Activated CD4-positive, alpha-beta T cell treated with anti-CD3 and anti-CD28 coated beads for 48 hours (primary cell): ENCODE measurements at regions not wholly inside any gene's neighbourhood (a gene's known extent, or its start where the extent isn't known, plus 50 kb on each side); places are given as distances from the start of the nearest gene placed in this dataset.

ENCODE experiments used
- DNase-seq: peaks from one replicate; pipeline ENCODE4 v3.0.0-alpha.2; 2020

DNA sequence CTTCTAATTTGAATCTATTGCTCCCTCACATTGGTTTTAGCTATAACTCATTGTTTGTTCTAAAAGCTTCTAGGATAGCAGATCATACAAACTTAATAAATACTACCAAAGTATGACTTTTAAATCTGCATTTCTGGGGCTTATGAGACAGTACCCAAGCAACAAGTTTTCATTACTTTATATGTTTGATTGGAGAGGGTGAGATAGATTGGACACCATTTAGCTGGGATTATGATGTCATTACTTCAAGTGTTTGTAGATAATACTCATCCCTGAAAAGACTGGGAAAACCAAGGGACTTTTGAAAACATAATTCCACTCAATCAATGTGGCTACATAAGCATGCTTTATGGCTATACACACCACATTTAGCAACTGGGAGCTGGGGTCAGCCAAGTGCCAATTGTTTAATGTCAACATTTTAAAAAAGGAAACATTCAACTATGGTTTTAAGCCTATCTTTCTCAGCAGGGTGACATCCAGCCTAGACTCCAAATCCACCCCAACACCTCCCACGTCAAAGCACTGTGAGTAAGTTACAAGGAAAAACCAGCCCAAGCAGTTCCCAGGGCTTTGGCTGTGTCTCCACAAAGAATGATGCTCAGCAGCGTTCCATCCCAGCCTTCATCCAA, 119.9 kb downstream of the ETAA1 start:
- DNase-seq = no peak

DNA sequence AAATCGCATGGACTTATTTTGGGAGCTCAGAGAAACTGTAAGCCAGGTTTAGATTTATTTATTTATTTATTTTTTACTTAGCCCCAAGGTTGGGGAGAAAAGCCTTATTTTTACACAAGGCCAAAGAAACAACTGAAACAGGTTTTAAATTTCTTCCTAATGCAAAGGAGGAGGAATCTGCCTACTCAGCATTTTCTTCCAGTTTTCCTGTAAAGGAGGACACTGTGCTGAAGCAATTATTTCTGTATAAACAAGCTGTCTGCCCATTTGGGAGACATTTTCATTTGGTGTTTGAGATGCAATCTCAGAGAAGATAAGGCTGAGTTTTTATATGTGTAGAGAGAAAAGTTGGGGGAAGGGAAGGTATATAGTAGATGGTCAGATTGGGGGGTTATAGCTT, 125.0 kb downstream of the ETAA1 start:
- no peak for DNase-seq

DNA sequence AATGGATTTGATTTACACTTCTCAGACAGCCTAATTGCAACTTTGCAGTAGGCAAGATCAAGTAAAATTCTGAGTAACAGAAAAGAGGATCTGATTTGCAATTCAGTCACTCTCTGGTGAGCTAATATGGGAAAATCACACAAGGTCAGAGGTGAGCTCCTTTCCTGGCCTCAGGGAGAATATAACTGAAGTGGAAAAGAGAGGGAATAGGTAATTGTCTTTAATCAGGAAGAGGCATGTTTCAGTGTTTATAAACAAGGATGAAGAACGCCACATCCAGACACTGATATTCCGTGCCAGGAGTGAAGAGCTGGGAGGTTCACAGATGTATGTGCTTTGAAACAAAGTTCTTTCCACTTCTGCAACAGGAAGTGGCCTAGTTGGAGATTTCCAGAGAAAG, 127.1 kb downstream of the ETAA1 start:
- DNase-seq = no peak

DNA sequence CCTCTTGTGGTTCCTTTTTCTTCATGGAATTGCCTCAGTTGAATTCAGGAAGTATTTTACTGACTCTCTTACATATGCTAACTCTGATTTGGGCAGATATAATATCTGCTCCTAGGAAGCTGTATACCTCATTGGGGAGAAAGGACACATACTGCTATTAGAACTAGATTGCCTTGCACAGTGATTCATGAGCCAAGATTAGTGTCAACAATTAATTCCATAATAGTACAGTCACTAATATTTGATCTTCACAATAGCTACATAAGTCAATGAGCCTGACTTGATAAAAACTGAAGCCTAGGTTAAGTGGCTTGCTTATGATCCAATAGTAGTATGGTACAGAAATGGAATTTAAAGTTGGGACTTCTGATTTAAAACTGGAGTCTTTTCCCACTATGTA, 127.6 kb downstream of the ETAA1 start:
- no peak for DNase-seq

DNA sequence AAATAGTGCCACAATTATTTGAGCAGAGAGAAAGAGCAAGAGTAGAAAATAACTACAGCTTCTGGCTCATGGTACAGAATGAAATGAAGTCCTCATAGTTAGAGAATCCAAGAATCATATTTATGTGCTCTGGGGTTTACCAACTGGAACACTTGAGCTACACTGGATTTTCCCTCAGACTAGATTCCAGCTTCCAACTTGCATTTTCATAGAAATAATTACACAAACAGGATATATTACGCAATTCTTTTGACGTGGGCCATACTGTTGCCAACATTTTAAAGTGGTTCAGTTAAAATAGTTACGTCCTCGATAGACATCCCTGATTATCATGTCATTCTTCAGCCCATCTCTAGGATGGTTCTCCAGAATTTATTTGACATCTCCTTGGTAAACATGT, 129.2 kb downstream of the ETAA1 start:
- DNase-seq = no peak

DNA sequence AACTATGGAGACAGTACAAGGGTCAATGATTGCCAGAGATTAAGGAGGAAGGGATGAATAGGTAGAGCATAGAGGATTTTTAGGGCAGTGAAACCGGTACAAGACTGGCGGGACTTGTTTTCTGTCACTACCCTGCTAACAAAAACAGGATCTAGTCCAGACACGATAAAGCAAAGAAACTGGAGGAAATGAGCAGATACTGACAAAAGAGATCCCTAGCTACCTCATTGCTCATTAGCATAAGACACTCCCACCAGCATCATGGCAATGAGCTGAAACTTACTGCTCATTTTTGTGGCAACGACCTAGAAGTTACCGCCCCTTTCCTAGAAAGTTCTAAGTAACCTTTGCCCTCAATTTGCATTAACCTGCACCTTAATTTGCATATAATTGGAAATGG, 131.2 kb downstream of the ETAA1 start:
- DNase-seq = no peak

DNA sequence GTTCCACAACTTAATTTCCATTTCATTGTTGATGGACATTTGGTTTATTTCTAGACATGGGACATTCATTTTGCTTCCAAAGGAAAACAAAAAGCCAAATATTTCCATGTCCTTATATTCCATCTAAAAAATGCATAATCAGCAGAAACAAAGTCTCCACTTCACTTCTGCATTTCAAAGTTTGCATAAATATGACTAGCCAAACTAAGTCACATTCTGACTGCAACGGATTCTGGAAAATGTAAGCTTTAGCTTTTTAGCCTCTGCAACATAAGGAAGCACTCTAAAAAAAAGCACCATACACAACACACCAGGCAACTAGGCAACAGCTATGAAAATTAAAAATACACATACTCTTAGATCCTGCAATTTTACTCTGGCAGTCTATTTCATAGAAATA, 135.3 kb downstream of the ETAA1 start:
- no peak for DNase-seq

DNA sequence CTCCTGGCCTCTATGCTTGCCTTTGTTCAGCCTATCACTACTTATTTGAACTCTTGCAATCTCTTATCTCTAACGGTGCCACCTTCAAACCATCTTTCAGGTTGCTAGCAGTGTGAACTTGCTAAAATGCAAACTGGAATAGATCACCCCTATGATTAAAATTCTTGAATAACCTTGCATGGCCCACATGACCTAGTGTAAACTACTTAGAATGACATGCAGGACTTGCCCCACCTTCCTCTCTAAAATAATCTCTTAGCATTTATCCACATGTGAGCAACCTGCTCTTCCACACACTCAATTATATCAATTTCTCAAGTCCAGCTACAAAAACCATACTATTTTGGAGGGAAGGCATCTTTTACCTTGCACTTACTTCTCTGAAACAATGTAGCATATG, 137.6 kb downstream of the ETAA1 start:
- no peak for DNase-seq

DNA sequence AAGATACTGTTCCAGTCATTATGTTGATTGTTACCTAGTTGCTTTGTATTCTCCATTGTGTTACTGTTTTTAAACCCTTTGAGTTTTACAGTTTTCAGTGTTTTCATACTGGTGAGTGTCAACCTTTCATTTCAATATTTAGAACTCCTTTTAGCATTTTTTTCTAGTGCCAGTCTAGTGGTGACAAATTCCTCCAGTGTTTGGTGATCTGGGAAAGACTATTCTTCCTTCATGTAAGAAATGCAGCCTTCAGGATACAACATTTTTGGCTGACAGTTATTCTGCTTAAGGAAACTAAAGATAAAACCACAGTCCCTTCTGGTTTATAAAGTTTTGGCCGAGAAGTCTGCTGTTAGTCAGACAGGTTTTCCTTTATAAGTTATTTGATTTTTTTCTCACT, 143.8 kb downstream of the ETAA1 start:
- DNase-seq = no peak

DNA sequence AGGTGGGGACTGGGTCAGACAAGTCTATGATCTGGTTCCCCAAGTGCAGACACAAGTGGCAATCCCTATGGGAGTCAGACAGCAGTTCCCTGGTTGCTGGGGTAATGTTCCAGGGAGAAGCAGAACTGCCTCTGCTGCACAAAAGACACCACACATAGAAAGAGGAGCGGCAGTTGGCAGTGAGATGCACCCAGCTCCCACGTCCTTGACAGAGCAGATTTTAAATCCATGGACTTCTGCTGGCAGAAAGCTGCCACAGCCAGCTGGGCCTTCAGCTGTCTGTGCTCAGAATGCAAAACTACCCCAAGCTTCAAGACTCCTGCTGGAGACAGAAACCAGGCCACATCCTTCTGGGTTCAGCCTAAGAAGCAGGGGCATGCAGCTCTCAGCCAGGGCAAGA, 147.2 kb downstream of the ETAA1 start:
- no peak for DNase-seq

DNA sequence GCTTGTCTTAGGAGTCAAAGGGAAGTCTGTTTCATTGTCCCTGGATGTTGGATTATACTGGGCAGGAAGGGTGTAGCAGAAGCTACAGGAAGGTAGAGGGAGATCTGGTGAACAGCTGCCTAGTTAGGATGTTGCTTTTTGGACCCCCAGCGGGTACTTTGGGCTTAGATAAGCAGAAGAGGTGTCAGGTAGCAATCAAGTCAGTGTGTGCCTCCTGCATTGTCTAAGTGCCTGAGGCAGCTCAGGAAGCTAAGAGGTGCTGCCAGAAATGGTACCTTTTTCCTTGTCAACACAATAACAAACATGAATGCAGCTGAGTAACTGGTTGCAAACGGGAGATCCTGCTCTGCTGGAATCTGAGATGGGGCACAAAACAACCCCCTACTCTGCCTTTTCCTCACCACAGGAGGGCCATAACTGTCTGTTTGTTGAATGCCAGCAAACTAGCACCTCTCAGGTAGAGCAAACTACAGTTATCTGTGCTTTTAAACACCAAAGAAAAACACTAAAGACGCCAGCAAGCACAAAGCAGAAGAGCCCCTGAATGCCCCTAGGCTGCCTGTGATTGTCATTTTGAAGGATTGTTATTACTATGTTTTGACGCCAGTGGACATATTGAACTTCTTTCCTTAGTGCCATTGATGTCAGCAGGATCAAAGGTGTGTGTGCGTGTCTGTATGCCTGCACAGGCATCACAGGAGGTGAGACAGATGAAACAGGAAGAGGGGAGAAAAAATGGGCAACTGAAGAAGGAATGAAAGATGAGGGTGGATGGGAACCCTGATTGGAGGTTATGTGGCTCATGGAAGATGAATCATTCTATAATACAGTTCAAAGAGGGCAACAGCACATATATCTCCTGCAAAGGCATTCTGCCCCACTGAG, 151.4 kb downstream of the ETAA1 start:
- DNase-seq = no peak

DNA sequence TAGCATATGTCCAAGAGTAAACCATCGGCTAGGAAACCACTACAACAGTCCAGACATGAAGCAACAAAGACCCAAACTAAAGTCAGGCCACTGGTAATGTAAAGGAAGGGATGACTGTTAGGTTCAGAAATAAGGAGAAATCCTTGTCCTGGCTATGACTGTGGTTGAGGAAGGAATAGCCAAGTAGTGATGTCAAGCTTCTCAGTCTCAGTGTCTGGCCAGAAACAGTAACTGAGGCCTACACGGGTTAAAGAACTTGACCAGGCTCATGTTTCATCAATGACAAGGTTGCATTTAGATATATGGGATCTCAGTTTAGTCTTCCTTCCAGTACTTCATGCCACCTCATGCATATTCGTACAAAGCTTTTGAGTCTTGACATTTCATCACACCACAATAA, 162.0 kb downstream of the ETAA1 start:
- no peak for DNase-seq

DNA sequence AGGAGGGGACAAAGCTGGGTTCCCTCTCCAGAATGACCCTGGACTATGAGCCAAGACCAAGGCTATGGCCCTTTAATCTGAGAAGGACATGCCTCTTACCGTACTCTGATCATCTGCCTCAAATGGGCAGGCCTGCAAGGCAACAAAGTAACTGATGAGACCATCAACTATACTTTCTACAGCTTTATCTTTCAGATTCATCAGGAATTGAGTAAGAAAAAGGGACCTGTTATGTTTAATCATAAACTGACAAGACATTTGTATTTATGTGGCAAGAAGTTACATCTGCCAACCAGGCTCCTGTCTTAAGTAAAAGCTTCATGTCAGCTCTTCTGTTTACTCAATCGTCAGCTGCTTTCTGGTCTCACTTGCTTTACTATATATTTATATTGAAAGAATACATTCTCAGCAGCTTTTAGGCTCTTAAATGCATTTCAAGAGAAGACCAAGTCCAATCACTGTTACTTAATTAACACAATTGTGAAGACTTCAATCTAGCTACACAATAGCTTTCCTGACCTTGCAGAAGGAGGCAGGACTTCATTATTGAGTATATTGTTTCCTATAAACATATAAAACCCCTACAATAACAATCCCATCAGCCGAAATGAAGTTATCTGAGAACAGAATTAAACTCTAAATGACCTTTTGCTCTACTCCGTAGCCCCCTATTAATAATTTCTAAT, 163.8 kb downstream of the ETAA1 start:
- no peak for DNase-seq

DNA sequence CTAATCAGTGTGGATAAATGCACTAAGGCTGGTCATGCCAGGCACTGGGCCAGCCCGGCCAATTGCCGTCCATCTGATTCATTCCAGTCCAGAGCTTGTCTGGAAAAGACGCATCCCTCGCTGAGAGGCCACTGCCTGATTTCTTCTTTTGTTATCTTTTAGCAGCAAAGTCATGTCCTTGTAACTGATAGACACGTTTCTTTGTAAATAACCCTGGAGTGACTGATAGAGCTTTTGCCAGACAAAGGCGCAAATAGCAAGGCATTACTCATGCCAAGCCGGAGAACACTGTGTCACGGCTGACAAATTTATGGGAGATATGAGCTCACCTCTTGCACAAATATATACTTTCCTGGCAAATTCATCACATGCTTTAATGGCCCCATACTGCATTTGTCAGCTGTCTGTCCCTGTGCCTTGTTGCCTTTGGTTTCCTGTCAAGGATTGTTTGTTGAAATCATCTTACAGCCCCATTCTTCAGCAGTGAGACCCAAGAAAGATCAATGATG, 164.4 kb downstream of the ETAA1 start:
- no peak for DNase-seq

DNA sequence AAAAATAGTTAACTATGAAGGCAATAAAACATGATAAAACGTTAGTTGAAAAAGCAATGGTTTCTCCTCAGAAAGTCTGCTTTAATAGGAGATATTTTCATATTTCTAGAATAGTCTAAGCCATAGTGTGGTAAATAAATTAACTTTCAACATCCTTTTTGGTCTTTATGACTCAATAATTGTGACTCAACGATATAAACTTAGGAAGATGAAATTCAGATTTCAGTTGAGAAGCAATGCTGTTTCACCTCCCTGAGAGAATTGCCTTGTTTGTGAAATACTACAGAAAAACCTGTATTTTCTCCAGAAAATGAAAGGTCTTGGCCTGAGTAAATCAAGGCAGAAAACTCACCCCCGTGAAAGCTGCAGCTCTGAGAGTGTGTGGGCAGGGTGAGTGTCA, 166.9 kb downstream of the ETAA1 start:
- DNase-seq = no peak

DNA sequence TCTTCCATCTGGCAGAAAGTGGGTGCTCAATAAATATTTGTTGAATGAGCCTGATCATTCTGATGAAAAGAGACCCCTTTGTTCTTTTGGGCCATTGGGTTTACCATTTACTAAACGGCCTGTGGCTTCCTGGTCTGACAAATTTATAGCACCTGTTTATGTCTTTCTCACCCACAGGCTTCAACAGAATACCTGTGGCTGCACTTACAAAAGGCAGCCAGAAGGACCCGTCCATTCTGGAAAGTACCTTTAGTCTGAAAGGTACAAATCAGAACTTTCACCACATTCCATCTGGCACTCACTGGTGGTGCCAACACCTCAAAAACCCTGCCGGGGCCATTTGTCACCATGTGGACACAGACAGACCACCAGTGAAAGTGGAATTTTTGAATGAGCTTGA, 167.5 kb downstream of the ETAA1 start:
- DNase-seq = no peak

DNA sequence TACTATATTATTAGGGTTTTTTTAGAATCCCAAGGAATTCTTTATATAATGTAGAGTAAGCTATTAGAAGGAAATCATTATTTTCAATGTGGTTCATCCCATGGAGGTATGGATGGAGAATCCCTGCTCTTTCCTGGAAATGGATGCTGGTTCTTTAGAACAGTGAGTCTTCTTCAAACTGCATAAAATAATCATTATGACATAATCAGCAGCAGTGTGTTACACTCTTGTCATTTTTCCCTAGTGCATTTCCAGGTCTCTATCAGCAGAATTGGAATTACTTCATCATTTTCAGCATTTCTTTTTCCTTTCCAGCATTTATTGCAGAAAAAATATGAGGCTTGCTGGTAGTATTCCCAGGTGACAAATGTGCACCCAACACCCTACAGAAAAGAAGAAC, 168.1 kb downstream of the ETAA1 start:
- no peak for DNase-seq

DNA sequence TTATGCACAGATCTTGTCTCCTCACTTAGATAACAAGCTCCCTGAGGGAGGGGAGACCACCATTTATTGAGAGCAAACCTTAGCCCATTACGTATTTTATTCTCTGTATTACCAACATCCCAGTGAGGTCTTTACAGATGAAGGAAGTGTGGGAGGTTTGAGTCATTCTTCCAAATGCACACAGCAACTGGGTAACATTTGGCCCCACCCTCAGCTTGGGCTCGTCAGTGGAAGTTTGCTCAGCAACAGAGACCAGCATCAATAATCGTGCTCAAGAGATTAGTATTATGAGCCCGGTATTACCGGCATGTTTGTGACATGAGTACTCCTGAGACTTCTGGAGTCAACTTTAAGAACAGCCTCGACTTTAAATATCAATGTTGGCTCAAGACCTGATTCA, 168.6 kb downstream of the ETAA1 start:
- no peak for DNase-seq

DNA sequence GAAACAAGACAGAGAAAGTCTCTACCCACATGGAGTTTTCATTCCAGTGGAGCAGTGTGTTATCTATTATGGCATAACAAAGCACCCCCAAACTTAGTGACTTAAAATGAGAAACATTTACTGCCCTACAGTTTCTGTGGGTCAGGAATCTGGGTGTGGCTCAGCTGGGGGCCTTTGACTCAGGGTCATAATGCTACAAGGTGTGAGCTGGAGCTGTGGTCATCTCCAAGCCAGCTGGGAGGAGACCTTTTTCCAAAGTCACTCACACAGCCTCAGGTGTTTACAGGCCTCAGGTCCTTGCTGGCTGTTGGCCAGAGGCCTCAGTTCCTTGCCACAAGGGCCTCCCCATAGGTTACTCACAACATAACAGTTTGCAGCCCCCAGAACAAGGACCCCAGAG, 169.2 kb downstream of the ETAA1 start:
- no peak for DNase-seq

DNA sequence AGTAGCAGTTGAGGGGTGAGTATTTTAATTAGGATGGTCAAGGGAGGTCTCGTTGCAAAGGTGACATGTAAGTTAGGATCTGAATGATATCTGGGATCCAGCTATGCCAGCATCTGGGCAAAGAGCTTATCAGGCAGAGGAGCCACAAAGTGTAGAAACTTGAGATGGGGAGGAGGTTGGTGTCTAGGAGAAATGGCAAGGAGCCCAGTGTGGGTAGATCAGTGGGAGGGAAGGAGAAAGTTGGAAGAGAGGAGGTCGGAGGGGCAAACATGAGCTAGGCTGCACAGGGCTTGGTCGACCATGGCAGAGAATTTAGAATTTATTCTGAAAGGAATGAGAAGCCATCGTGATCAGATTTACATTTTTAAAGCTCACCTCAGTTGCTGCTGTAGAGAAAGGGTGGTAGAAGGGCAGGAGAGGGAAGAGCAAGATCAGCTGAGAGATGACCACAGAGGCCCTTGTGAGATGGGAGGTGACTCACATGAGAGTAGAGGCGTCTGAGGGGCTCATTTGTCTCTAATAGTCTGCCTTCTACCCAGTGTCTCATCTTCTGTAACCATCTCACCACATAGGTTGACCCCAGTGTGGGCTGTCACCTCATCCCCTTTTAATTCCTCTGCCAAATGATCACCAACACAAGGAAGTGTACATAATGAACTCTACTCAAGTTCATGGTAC, 170.0 kb downstream of the ETAA1 start:
- no peak for DNase-seq

DNA sequence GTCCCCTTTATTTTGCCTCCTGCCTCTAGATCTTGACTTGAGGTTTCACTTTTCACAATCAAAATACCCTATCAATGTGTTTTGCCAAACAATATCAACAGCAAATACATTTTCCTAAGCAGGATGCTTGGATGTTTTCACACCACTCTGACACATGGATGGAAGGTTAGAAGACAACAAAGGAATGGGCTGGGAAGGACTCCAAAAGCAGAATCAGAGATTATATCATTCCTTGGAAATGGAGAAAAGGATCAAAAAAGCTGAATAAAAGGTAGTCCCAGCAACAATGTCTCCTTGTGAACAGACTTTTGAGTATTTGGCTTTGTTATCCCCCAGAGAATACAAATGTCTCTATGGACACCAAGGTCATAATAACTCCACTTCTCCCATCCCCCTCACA, 170.8 kb downstream of the ETAA1 start:
- no peak for DNase-seq

DNA sequence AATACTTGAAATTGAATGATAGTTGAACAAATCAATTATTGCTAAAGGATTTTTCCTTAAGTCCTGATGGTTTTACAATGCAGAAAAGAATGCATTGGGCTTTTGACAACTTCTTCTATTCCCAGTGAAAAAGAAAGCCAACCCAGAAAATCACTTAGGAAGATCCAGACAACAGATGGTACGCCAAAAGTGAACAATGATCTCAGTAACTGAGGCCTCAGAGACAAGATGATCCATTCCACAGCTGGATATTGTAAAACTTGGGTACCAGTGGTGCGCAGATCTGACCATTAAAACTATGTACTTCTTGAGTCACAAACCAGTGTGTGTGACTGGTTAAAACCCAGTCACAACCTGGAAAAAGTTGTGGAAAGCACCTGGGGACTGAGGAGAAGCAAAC, 173.5 kb downstream of the ETAA1 start:
- no peak for DNase-seq
